SW 1271 (cell line): ENCODE measurements at regions not wholly inside any gene's neighbourhood (a gene's known extent, or its start where the extent isn't known, plus 50 kb on each side); places are given as distances from the start of the nearest gene placed in this dataset.
"Not testable (repeated sequence)": the region's sequence is repeated elsewhere in the genome, so short reads cannot be mapped to it uniquely, and the experiment has no call there.

Experiments used
- DNase-seq, 2 experiments: peaks; one replicate each; lab custom pipeline; 2025; lab: John Stamatoyannopoulos, UW

DNA sequence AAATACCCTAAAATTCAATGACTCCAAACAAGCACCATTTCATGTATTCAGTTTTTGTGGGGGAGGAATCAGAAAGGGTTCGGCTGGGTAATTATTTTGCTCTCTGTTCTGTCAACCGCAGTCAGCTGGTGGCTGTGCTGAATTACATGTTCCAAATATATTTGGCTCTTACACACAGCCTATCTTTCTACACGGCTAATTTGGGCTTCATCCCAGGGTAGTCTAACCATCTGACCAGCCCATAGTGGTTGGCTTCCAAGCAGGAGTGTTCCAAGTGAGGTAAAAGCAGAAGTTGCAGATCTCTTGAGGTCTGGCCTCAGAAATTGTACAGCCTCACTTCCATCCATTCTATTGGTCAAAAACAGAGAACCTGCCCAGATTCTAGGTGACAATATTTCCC is 760.8 kb upstream of the SEMA6D start:
- DNase-seq = no peak

DNA sequence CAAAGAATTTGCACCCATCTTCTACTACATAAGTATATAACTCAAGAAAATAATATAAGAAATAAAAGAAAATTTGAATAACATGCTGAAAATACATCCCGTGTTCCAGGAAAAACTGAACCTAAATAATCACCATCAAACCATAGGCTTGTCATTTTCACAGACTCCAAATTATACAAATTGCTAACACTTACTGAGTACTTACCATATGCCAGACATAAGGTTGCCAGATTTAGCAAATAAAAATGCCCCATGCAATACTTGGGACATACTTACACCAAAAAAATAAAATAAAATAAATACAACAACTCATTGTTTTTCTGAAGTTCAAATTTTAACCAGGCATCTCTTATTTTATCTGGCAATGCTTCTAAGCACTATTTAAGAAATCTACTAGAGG is 760.4 kb upstream of the SEMA6D start:
- no peak for DNase-seq

GRCh38 chr15:46960581-46960980 is 756.7 kb upstream of the SEMA6D start:
- no peak for DNase-seq

GRCh38 chr15:46961795-46962194 is 755.5 kb upstream of the SEMA6D start:
- no peak for DNase-seq

- not testable (repeated sequence) for DNase-seq
Observed at GRCh38 chr15:46988055-46988454, 729.2 kb upstream of the SEMA6D start.

GRCh38 chr15:46996359-46996758 is 720.9 kb upstream of the SEMA6D start:
- no peak for DNase-seq

GRCh38 chr15:46997501-46997900 is 719.8 kb upstream of the SEMA6D start:
- DNase-seq = no peak

GRCh38 chr15:47003568-47003967 is 713.7 kb upstream of the SEMA6D start:
- no peak for DNase-seq

GRCh38 chr15:47013446-47013845 is 703.9 kb upstream of the SEMA6D start:
- no peak for DNase-seq

GRCh38 chr15:47027322-47027946 is 689.9 kb upstream of the SEMA6D start:
- DNase-seq = peak in 1 of 2 experiments; percentile 1

DNA sequence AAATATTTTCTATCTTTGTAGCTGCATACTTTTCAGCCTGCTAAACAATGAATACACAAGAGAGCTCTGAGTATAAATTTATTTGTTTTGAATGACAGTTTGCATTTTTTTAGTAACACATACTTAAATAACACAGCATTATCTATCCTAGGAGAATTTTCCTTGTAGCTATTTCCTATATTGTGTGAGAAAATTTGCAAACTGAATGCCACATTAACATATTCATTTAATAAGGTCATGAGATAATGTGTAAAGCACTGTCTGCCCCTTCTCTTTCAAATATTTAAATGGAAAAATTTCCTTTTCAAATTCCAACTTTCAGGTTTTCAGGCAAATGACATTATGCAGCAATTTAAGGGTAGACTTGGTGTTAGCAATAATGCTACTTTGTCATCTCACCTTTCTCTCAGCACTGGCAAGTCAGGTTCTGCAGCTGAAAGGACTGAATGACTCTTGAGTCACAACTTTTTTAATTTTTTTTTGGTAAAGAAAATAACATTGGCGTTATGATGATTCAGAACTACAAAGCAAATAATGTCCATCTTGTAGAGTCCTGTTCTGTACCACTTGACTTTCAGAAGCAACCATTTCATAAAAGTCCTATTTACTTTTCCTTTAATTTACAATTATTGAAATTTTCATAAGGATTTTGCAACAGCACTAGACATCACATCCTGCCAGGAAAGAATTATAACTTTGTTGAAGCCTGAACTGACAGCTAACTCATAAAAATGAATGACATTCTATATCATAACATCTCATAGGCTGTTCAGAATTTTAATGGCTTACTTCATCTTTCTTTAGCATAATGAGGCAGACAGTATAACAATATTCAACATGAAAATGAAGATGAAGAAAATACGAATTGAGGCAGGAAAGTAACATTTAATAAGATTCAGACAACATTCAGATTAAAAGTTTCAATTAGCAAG is 681.6 kb upstream of the SEMA6D start:
- no peak for DNase-seq

- DNase-seq = no peak
Observed at GRCh38 chr15:47037003-47037402, 680.3 kb upstream of the SEMA6D start.

- no peak for DNase-seq
Observed at GRCh38 chr15:47039225-47039624, 678.1 kb upstream of the SEMA6D start.

GRCh38 chr15:47041301-47041700 is 676.0 kb upstream of the SEMA6D start:
- DNase-seq = no peak

DNA sequence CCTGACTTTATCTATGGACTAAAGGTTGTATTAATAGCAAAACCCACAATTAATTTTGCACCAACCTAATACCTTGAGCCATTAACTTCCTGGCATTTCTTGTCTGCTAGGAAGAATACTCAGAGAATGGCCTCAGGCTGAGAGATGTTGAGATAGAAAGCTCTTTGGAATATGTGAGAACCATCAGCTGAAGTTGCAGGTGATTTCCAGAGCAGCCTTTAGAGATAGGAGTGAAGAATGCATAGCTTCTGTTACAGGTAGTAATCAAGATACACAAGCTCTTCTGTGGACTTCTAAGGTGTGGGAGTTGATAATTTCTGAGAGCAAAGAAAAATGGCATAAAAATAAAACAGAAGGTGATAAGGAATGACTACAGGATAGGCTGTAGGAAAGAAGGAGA is 669.3 kb upstream of the SEMA6D start:
- not testable (repeated sequence) for DNase-seq

DNA sequence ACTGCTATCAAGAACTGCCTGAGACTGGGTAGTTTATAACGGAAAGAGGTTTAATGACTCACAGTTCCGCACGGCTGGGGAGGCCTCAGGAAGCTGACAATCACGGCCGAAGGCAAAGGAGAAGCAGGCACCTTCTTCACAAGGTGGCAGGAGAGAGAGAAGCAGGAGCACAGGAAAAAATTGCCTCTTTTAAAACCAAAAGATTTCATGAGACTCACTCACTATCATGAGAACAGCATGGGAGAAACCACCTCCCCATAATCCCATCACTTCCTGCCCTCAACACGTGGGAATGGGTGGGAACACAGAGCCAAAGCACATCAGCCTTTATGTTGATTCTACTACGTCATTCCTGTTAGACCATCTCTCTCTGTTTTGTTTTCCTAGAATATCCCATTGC is 650.9 kb upstream of the SEMA6D start:
- DNase-seq = no peak

DNA sequence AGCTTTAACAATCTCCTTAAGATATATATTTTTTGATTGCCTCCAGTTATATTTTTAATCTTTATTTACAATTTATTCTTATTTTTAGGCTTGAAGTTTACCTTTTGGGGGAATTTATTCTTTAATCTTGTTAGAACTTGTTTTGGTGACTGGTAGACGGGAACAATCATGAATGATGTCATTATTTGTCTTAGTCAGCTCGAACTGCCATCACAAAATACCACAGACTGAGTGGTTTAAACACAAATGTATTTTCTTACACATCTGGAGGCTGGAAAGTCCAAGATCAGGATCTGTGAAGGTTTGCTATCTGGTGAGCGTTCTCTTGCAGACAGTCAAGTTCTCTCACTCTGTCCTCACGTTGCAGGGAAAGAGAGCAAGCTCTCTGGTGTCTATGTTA is 639.5 kb upstream of the SEMA6D start:
- DNase-seq = not testable (repeated sequence)

- no peak for DNase-seq
Observed at GRCh38 chr15:47095833-47096232, 621.5 kb upstream of the SEMA6D start.

- not testable (repeated sequence) for DNase-seq
Observed at GRCh38 chr15:47098526-47098925, 618.8 kb upstream of the SEMA6D start.

GRCh38 chr15:47099801-47100200 is 617.5 kb upstream of the SEMA6D start:
- DNase-seq = not testable (repeated sequence)

DNA sequence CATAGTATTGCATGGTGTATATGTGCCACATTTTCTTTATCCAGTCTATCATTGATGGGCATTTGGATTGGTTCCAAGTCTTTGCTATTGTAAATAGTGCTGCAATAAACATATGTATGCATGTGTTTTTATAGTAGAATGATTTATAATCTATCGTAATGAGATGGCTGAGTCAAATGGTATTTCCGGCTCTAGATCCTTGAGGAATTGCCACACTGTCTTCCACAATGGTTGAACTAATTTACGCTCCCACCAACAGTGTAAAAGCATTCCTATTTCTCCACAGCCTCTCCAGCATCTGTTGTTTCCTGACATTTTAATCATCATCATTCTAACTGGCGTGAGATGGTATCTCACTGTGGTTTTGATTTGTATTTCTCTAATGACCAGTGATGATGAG is 608.5 kb upstream of the SEMA6D start:
- not testable (repeated sequence) for DNase-seq

- DNase-seq = no peak
Observed at GRCh38 chr15:47116698-47117097, 600.6 kb upstream of the SEMA6D start.

DNA sequence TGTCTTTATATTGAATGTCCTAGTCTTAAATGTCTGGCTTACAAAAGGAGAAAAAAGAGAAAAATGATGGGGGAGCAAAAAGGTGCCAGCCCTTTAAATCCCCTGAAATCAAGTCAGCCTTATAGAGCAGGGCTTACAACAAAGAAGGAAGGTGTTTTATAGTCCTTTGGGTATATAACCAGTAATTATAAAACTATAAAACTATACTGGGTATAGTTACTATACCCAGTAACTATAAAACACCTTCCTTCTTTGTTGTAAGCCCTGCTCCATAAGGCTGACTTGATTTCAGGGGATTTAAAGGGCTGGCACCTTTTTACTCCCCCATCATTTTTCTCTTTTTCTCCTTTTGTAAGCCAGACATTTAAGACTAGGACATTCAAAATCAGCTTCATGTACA is 598.0 kb upstream of the SEMA6D start:
- no peak for DNase-seq
